ENCODE measurements at regions not wholly inside any gene's neighbourhood (a gene's known extent, or its start where the extent isn't known, plus 50 kb on each side); places are given as distances from the start of the nearest gene placed in this dataset.

DNA sequence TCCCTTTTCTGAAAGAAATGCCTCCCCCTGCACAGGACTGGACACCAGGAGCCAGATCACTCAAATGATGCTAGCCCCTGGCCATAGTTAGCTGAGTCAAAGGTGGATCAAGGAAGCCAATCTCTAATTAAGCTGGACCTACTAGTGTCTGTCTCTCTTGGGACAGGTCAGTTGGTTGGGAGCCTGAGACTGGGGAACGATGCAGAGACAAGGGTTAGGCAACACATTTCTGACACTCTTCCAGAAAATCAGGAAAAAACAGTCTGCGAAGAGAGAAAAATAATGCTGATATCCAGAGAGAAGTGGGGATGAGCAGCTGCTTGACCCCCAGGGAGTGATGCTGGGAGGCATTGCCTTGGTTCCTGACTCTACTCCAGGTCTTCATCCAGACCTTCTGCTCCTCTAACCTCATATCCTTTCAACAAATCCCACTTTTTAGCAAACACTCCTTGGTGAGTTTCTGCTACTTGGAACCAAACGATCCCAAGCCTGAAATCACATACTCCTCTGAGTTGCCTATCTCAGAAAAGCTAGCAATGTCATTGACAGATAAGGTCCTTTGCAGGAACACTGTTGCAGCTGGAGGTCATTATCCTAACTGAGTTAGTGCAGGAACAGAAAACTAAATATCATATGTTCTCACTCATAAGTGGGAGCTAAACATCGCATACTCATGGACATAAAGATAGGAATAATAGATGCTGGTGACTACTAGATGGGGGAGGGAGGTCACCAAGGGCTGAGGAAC lies 369.7 kb downstream of the COG6 start:
- ATAC-seq = no peak
- Histone ChIP-seq H3K9me3 (no peaks in the 10 kb centered on the region), H3K27me3 (no peaks in the 10 kb centered on the region), H3K36me3 (no peaks in the 10 kb centered on the region), H3K27ac (no peak overlapping the region), H3K4me3 (no peak overlapping the region), H3K4me1 (no peaks in the 10 kb centered on the region)
- no peak for FAIRE-seq
- intact Hi-C loops (cut with DNase I) = no loop called here
- TF ChIP-seq, protein P1, sequence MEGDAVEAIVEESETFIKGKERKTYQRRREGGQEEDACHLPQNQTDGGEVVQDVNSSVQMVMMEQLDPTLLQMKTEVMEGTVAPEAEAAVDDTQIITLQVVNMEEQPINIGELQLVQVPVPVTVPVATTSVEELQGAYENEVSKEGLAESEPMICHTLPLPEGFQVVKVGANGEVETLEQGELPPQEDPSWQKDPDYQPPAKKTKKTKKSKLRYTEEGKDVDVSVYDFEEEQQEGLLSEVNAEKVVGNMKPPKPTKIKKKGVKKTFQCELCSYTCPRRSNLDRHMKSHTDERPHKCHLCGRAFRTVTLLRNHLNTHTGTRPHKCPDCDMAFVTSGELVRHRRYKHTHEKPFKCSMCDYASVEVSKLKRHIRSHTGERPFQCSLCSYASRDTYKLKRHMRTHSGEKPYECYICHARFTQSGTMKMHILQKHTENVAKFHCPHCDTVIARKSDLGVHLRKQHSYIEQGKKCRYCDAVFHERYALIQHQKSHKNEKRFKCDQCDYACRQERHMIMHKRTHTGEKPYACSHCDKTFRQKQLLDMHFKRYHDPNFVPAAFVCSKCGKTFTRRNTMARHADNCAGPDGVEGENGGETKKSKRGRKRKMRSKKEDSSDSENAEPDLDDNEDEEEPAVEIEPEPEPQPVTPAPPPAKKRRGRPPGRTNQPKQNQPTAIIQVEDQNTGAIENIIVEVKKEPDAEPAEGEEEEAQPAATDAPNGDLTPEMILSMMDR (IDR thresholded peaks at IDR 0.05) = no peak
- WGBS, 2 donors = 69 to 70% methylated on average over 4 of the region's 4 CpGs
- DNase-seq = no peak

DNA sequence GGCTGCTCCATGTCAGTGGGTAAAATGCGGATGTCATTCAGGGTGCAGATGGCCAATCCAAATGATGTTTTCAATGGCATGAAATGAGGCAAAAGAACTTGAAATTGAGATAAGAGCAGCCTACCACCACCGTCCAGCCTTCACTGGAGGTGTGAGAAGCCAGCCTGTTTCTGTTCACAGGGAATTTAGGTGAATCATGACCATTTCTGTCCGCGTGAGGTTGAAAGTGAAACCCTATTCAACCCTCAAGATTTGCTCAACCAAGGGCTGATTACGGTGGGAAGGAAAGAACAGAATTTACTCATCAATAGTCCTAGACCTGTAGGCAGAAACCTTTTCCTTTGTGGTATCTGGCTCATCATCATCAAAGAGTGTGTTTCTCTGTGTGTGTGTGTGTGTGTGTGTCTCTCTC lies 370.7 kb downstream of the COG6 start:
- no peak for DNase-seq
- no peaks in the 10 kb centered on the region for H3K4me1 ChIP-seq
- WGBS, 2 donors = 82 to 88% methylated on average over 5 of the region's 5 CpGs
- intact Hi-C loops (cut with DNase I) = no loop called here
- H3K36me3 ChIP-seq = no peaks in the 10 kb centered on the region
- no peak overlapping the region for H3K27ac ChIP-seq
- no peaks in the 10 kb centered on the region for H3K27me3 ChIP-seq
- H3K9me3 ChIP-seq = no peaks in the 10 kb centered on the region
- no peak overlapping the region for H3K4me3 ChIP-seq
- ATAC-seq = no peak
- FAIRE-seq = no peak
- TF ChIP-seq, protein P1 (IDR thresholded peaks at IDR 0.05) = no peak

DNA sequence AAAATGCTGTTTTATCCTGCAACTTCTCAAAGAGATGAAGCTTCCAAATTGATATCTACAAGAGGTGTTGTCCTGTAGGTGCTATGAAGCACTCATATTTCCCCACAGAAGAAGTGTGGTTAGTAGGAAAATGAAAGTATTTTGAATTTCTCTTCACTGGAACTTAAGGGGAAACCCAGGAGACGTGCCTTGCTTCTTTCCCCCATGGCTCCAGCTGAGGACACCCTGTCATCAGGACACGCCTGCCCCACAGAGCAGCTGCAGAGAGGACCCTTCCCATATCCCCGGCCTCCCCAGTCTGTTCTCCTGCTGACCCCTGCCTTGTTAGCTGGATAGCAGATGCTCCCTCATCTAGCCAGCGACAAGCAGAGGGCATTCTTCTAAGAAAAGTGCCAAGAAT lies 371.3 kb downstream of the COG6 start:
- 87 to 92% methylated on average over 4 of the region's 4 CpGs for WGBS, 2 donors
- DNase-seq = no peak
- intact Hi-C loops (cut with DNase I) = no loop called here

DNA sequence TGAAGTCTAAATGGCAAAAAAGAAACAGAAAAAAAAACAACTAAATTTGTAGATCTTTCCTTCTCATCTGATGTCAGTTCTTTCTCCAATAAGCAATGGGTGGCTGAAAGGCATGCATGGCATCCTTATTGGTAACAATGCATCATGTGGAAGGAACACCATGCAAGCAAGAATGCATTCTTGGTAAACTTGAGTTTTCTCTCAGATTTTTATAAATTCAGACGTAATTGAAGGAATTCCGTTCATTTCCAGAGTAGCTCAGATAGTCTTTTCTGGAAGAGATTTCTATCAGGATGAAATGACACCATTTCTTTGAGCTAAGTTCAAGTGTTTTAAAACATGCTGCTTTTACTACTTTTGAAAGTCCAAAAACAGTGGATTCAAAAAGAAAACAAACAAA lies 373.0 kb downstream of the COG6 start:
- Histone ChIP-seq H3K4me3 (no peak overlapping the region), H3K36me3 (no peaks in the 10 kb centered on the region), H3K27ac (no peak overlapping the region), H3K9me3 (no peaks in the 10 kb centered on the region), H3K4me1 (no peaks in the 10 kb centered on the region), H3K27me3 (no peaks in the 10 kb centered on the region)
- no peak for ATAC-seq
- FAIRE-seq = no peak
- intact Hi-C loops (cut with DNase I) = no loop called here
- TF ChIP-seq, protein P1 (IDR thresholded peaks at IDR 0.05) = no peak
- DNase-seq = no peak
- WGBS, 2 donors = 90 to 95% methylated on average over 2 of the region's 2 CpGs

More for the DNA sequence above, 371.3 kb downstream of the COG6 start:
- no peaks in the 10 kb centered on the region for H3K27me3 ChIP-seq
- FAIRE-seq (no peak), ATAC-seq (no peak)
- H3K36me3 ChIP-seq = no peaks in the 10 kb centered on the region
- TF ChIP-seq, protein P1 (IDR thresholded peaks at IDR 0.05) = no peak
- no peaks in the 10 kb centered on the region for H3K4me1 ChIP-seq
- no peak overlapping the region for H3K4me3 ChIP-seq
- no peak overlapping the region for H3K27ac ChIP-seq
- H3K9me3 ChIP-seq = no peaks in the 10 kb centered on the region

DNA sequence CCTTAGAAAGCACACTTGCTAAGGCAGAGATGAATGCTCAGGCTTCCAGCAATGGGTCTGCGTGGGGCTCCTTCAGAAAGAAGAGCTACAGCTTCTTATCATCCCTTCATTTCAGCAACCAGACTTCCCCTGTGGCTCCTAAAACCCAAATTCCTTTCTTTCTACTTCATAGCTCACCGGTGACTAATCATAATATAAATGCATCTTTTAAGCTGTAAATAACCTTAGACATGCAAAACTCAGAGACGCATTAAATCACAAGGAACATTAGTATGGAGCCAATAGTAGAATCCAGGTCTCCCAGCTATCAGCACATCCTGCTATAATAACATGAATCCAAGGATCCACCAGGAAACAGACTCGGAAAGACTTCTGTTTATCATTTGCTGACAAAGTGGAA lies 375.6 kb downstream of the COG6 start:
- ATAC-seq (no peak), FAIRE-seq (no peak), DNase-seq (no peak)

More for the DNA sequence above, 375.6 kb downstream of the COG6 start:
- H3K27ac ChIP-seq = no peak overlapping the region
- H3K27me3 ChIP-seq = no peaks in the 10 kb centered on the region
- H3K4me3 ChIP-seq = no peak overlapping the region
- TF ChIP-seq, protein P1 (IDR thresholded peaks at IDR 0.05) = no peak
- H3K36me3 ChIP-seq = no peaks in the 10 kb centered on the region
- H3K9me3 ChIP-seq = no peaks in the 10 kb centered on the region
- 77 to 84% methylated on average over 4 of the region's 4 CpGs for WGBS, 2 donors
- no peaks in the 10 kb centered on the region for H3K4me1 ChIP-seq
- intact Hi-C loops (cut with DNase I) = no loop called here

All from pancreas (tissue), 10 donors.